ENCODE measurements at regions not wholly inside any gene's neighbourhood (a gene's known extent, or its start where the extent isn't known, plus 50 kb on each side); places are given as distances from the start of the nearest gene placed in this dataset.
"Not testable (repeated sequence)": the region's sequence is repeated elsewhere in the genome, so short reads cannot be mapped to it uniquely, and the experiment has no call there.

GRCh38 chr13:60280524-60280923 lies 116.5 kb upstream of the TDRD3 start:
- H3K4me3 ChIP-seq (ENCODE audit: low read depth, low read length), result not testable (repeated sequence)

GRCh38 chr13:60282186-60282585 lies 114.8 kb upstream of the TDRD3 start:
- H3K4me3 ChIP-seq (ENCODE audit: low read depth, low read length), result no peak overlapping the region
- no peak for DNase-seq (ENCODE audit: low read depth)

More at GRCh38 chr13:60280524-60280923, 116.5 kb upstream of the TDRD3 start:
- DNase-seq (ENCODE audit: low read depth), result not testable (repeated sequence)

- DNase-seq (ENCODE audit: low read depth), result no peak
- H3K4me3 ChIP-seq (ENCODE audit: low read depth, low read length), result no peak overlapping the region
Observed at GRCh38 chr13:60282708-60283107, 114.3 kb upstream of the TDRD3 start.

GRCh38 chr13:60286707-60287106 lies 110.3 kb upstream of the TDRD3 start:
- no peak for DNase-seq (ENCODE audit: low read depth)
- H3K4me3 ChIP-seq (ENCODE audit: low read depth, low read length), result no peak overlapping the region

- no peak for DNase-seq (ENCODE audit: low read depth)
- H3K4me3 ChIP-seq (ENCODE audit: low read depth, low read length), result no peak overlapping the region
Observed at GRCh38 chr13:60288569-60288968, 108.5 kb upstream of the TDRD3 start.

GRCh38 chr13:60303166-60303565 lies 93.9 kb upstream of the TDRD3 start:
- no peak for DNase-seq (ENCODE audit: low read depth)
- no peak overlapping the region for H3K4me3 ChIP-seq (ENCODE audit: low read depth, low read length)

GRCh38 chr13:60311527-60311926 lies 85.5 kb upstream of the TDRD3 start:
- H3K4me3 ChIP-seq (ENCODE audit: low read depth, low read length), result no peak overlapping the region
- DNase-seq (ENCODE audit: low read depth), result no peak

GRCh38 chr13:60312851-60313505 lies 84.0 kb upstream of the TDRD3 start:
- H3K4me3 ChIP-seq (ENCODE audit: low read depth, low read length), result no peak overlapping the region
- DNase-seq (ENCODE audit: low read depth), result no peak

- no peak for DNase-seq (ENCODE audit: low read depth)
- H3K4me3 ChIP-seq (ENCODE audit: low read depth, low read length), result no peak overlapping the region
Observed at GRCh38 chr13:60318186-60318585, 78.8 kb upstream of the TDRD3 start.

GRCh38 chr13:60324131-60324530 lies 72.9 kb upstream of the TDRD3 start:
- H3K4me3 ChIP-seq (ENCODE audit: low read depth, low read length), result no peak overlapping the region
- DNase-seq (ENCODE audit: low read depth), result no peak

GRCh38 chr13:60326273-60326672 lies 70.7 kb upstream of the TDRD3 start:
- no peak for DNase-seq (ENCODE audit: low read depth)
- H3K4me3 ChIP-seq (ENCODE audit: low read depth, low read length), result no peak overlapping the region

- DNase-seq (ENCODE audit: low read depth), result no peak
- peak overlapping the region; percentile 2 for H3K4me3 ChIP-seq (ENCODE audit: low read depth, low read length)
Observed at GRCh38 chr13:60327511-60327910, 69.5 kb upstream of the TDRD3 start.

- H3K4me3 ChIP-seq (ENCODE audit: low read depth, low read length), result no peak overlapping the region
- DNase-seq (ENCODE audit: low read depth), result no peak
Observed at GRCh38 chr13:60328073-60328472, 68.9 kb upstream of the TDRD3 start.

- no peak overlapping the region for H3K4me3 ChIP-seq (ENCODE audit: low read depth, low read length)
- DNase-seq (ENCODE audit: low read depth), result no peak
Observed at GRCh38 chr13:60329221-60329923, 67.6 kb upstream of the TDRD3 start.

GRCh38 chr13:60331249-60332012 lies 65.6 kb upstream of the TDRD3 start:
- H3K4me3 ChIP-seq (ENCODE audit: low read depth, low read length), result no peak overlapping the region
- no peak for DNase-seq (ENCODE audit: low read depth)

GRCh38 chr13:60332682-60333081 lies 64.3 kb upstream of the TDRD3 start:
- DNase-seq (ENCODE audit: low read depth), result no peak

GRCh38 chr13:60334310-60334709 lies 62.7 kb upstream of the TDRD3 start:
- H3K4me3 ChIP-seq (ENCODE audit: low read depth, low read length), result no peak overlapping the region
- no peak for DNase-seq (ENCODE audit: low read depth)

More at GRCh38 chr13:60332682-60333081, 64.3 kb upstream of the TDRD3 start:
- H3K4me3 ChIP-seq (ENCODE audit: low read depth, low read length), result no peak overlapping the region

- no peak for DNase-seq (ENCODE audit: low read depth)
Observed at GRCh38 chr13:60335531-60335930, 61.5 kb upstream of the TDRD3 start.

GRCh38 chr13:60338754-60339153 lies 58.3 kb upstream of the TDRD3 start:
- no peak overlapping the region for H3K4me3 ChIP-seq (ENCODE audit: low read depth, low read length)
- DNase-seq (ENCODE audit: low read depth), result no peak

More at GRCh38 chr13:60335531-60335930, 61.5 kb upstream of the TDRD3 start:
- H3K4me3 ChIP-seq (ENCODE audit: low read depth, low read length), result no peak overlapping the region

- no peak overlapping the region for H3K4me3 ChIP-seq (ENCODE audit: low read depth, low read length)
- no peak for DNase-seq (ENCODE audit: low read depth)
Observed at GRCh38 chr13:60343978-60344377, 53.0 kb upstream of the TDRD3 start.

Measured in skeletal muscle cell (primary cell).